ENCODE measurements at regions not wholly inside any gene's neighbourhood (a gene's known extent, or its start where the extent isn't known, plus 50 kb on each side); places are given as distances from the start of the nearest gene placed in this dataset.

GRCh38 chr5:167801999-167802398 lies 489.4 kb upstream of the WWC1 start:
- Histone ChIP-seq H3K27me3 (ENCODE audit: control insufficient read depth in 1 of 2, insufficient read depth in 2 of 2, low read length in 2 of 2) (no peaks in the 10 kb centered on the region), H3K9me3 (ENCODE audit: control insufficient read depth in 2 of 2, low read length in 2 of 2) (no peaks in the 10 kb centered on the region), H3K4me1 (ENCODE audit: control insufficient read depth, insufficient read depth, low read length) (no peaks in the 10 kb centered on the region), H3K27ac (ENCODE audit: low read length) (no peak overlapping the region), H3K9ac (ENCODE audit: low read length in 2 of 2) (no peak overlapping the region), H3K4me3 (ENCODE audit: low read length in 2 of 2) (no peak overlapping the region), H3K36me3 (ENCODE audit: control insufficient read depth in 2 of 2, insufficient read depth in 2 of 2, low read length in 2 of 2) (no peaks in the 10 kb centered on the region)

- no peaks in the 10 kb centered on the region for H3K36me3 ChIP-seq (ENCODE audit: control insufficient read depth in 2 of 2, insufficient read depth in 2 of 2, low read length in 2 of 2)
- H3K27ac ChIP-seq (ENCODE audit: low read length): no peak overlapping the region
- H3K4me1 ChIP-seq (ENCODE audit: control insufficient read depth, insufficient read depth, low read length): no peaks in the 10 kb centered on the region
- H3K9ac ChIP-seq (ENCODE audit: low read length in 2 of 2): no peak overlapping the region
- no peaks in the 10 kb centered on the region for H3K9me3 ChIP-seq (ENCODE audit: control insufficient read depth in 2 of 2, low read length in 2 of 2)
- H3K27me3 ChIP-seq (ENCODE audit: control insufficient read depth in 1 of 2, insufficient read depth in 2 of 2, low read length in 2 of 2): no peaks in the 10 kb centered on the region
- H3K4me3 ChIP-seq (ENCODE audit: low read length in 2 of 2): no peak overlapping the region
Observed at GRCh38 chr5:167802755-167803431, 488.6 kb upstream of the WWC1 start.

- no peaks in the 10 kb centered on the region for H3K27me3 ChIP-seq (ENCODE audit: control insufficient read depth in 1 of 2, insufficient read depth in 2 of 2, low read length in 2 of 2)
- H3K27ac ChIP-seq (ENCODE audit: low read length): no peak overlapping the region
- H3K9ac ChIP-seq (ENCODE audit: low read length in 2 of 2): no peak overlapping the region
- no peak overlapping the region for H3K4me3 ChIP-seq (ENCODE audit: low read length in 2 of 2)
- H3K9me3 ChIP-seq (ENCODE audit: control insufficient read depth in 2 of 2, low read length in 2 of 2): no peaks in the 10 kb centered on the region
- no peaks in the 10 kb centered on the region for H3K4me1 ChIP-seq (ENCODE audit: control insufficient read depth, insufficient read depth, low read length)
- no peaks in the 10 kb centered on the region for H3K36me3 ChIP-seq (ENCODE audit: control insufficient read depth in 2 of 2, insufficient read depth in 2 of 2, low read length in 2 of 2)
Observed at GRCh38 chr5:167804512-167805220, 486.8 kb upstream of the WWC1 start.

- Histone ChIP-seq H3K9me3 (ENCODE audit: control insufficient read depth in 2 of 2, low read length in 2 of 2) (no peaks in the 10 kb centered on the region), H3K9ac (ENCODE audit: low read length in 2 of 2) (no peak overlapping the region), H3K27ac (ENCODE audit: low read length) (no peak overlapping the region), H3K4me3 (ENCODE audit: low read length in 2 of 2) (no peak overlapping the region), H3K4me1 (ENCODE audit: control insufficient read depth, insufficient read depth, low read length) (no peaks in the 10 kb centered on the region), H3K36me3 (ENCODE audit: control insufficient read depth in 2 of 2, insufficient read depth in 2 of 2, low read length in 2 of 2) (no peaks in the 10 kb centered on the region), H3K27me3 (ENCODE audit: control insufficient read depth in 1 of 2, insufficient read depth in 2 of 2, low read length in 2 of 2) (no peaks in the 10 kb centered on the region)
Observed at GRCh38 chr5:167810573-167810972, 480.9 kb upstream of the WWC1 start.

GRCh38 chr5:167812871-167813270 lies 478.6 kb upstream of the WWC1 start:
- Histone ChIP-seq H3K27me3 (ENCODE audit: control insufficient read depth in 1 of 2, insufficient read depth in 2 of 2, low read length in 2 of 2) (no peaks in the 10 kb centered on the region), H3K9me3 (ENCODE audit: control insufficient read depth in 2 of 2, low read length in 2 of 2) (no peaks in the 10 kb centered on the region), H3K9ac (ENCODE audit: low read length in 2 of 2) (no peak overlapping the region), H3K27ac (ENCODE audit: low read length) (no peak overlapping the region), H3K4me3 (ENCODE audit: low read length in 2 of 2) (no peak overlapping the region), H3K36me3 (ENCODE audit: control insufficient read depth in 2 of 2, insufficient read depth in 2 of 2, low read length in 2 of 2) (no peaks in the 10 kb centered on the region), H3K4me1 (ENCODE audit: control insufficient read depth, insufficient read depth, low read length) (no peaks in the 10 kb centered on the region)

- Histone ChIP-seq H3K36me3 (ENCODE audit: control insufficient read depth in 2 of 2, insufficient read depth in 2 of 2, low read length in 2 of 2) (no peaks in the 10 kb centered on the region), H3K4me3 (ENCODE audit: low read length in 2 of 2) (no peak overlapping the region), H3K9me3 (ENCODE audit: control insufficient read depth in 2 of 2, low read length in 2 of 2) (no peaks in the 10 kb centered on the region), H3K27me3 (ENCODE audit: control insufficient read depth in 1 of 2, insufficient read depth in 2 of 2, low read length in 2 of 2) (no peaks in the 10 kb centered on the region), H3K9ac (ENCODE audit: low read length in 2 of 2) (no peak overlapping the region), H3K27ac (ENCODE audit: low read length) (no peak overlapping the region), H3K4me1 (ENCODE audit: control insufficient read depth, insufficient read depth, low read length) (no peaks in the 10 kb centered on the region)
Observed at GRCh38 chr5:167813389-167813788, 478.1 kb upstream of the WWC1 start.

- H3K4me3 ChIP-seq (ENCODE audit: low read length in 2 of 2): no peak overlapping the region
- H3K27ac ChIP-seq (ENCODE audit: low read length): no peak overlapping the region
- H3K9me3 ChIP-seq (ENCODE audit: control insufficient read depth in 2 of 2, low read length in 2 of 2): no peaks in the 10 kb centered on the region
- no peaks in the 10 kb centered on the region for H3K4me1 ChIP-seq (ENCODE audit: control insufficient read depth, insufficient read depth, low read length)
- H3K27me3 ChIP-seq (ENCODE audit: control insufficient read depth in 1 of 2, insufficient read depth in 2 of 2, low read length in 2 of 2): no peaks in the 10 kb centered on the region
- H3K36me3 ChIP-seq (ENCODE audit: control insufficient read depth in 2 of 2, insufficient read depth in 2 of 2, low read length in 2 of 2): no peaks in the 10 kb centered on the region
- H3K9ac ChIP-seq (ENCODE audit: low read length in 2 of 2): no peak overlapping the region
Observed at GRCh38 chr5:167814040-167814439, 477.4 kb upstream of the WWC1 start.

GRCh38 chr5:167814828-167815227 lies 476.6 kb upstream of the WWC1 start:
- Histone ChIP-seq H3K4me3 (ENCODE audit: low read length in 2 of 2) (no peak overlapping the region), H3K27me3 (ENCODE audit: control insufficient read depth in 1 of 2, insufficient read depth in 2 of 2, low read length in 2 of 2) (no peaks in the 10 kb centered on the region), H3K4me1 (ENCODE audit: control insufficient read depth, insufficient read depth, low read length) (no peaks in the 10 kb centered on the region), H3K36me3 (ENCODE audit: control insufficient read depth in 2 of 2, insufficient read depth in 2 of 2, low read length in 2 of 2) (no peaks in the 10 kb centered on the region), H3K27ac (ENCODE audit: low read length) (no peak overlapping the region), H3K9ac (ENCODE audit: low read length in 2 of 2) (no peak overlapping the region), H3K9me3 (ENCODE audit: control insufficient read depth in 2 of 2, low read length in 2 of 2) (no peaks in the 10 kb centered on the region)

GRCh38 chr5:167816354-167816753 lies 475.1 kb upstream of the WWC1 start:
- Histone ChIP-seq H3K4me3 (ENCODE audit: low read length in 2 of 2) (no peak overlapping the region), H3K27ac (ENCODE audit: low read length) (no peak overlapping the region), H3K36me3 (ENCODE audit: control insufficient read depth in 2 of 2, insufficient read depth in 2 of 2, low read length in 2 of 2) (no peaks in the 10 kb centered on the region), H3K9ac (ENCODE audit: low read length in 2 of 2) (no peak overlapping the region), H3K27me3 (ENCODE audit: control insufficient read depth in 1 of 2, insufficient read depth in 2 of 2, low read length in 2 of 2) (no peaks in the 10 kb centered on the region), H3K9me3 (ENCODE audit: control insufficient read depth in 2 of 2, low read length in 2 of 2) (no peaks in the 10 kb centered on the region), H3K4me1 (ENCODE audit: control insufficient read depth, insufficient read depth, low read length) (no peaks in the 10 kb centered on the region)

- no peak overlapping the region for H3K27ac ChIP-seq (ENCODE audit: low read length)
- no peaks in the 10 kb centered on the region for H3K4me1 ChIP-seq (ENCODE audit: control insufficient read depth, insufficient read depth, low read length)
- no peaks in the 10 kb centered on the region for H3K27me3 ChIP-seq (ENCODE audit: control insufficient read depth in 1 of 2, insufficient read depth in 2 of 2, low read length in 2 of 2)
- H3K36me3 ChIP-seq (ENCODE audit: control insufficient read depth in 2 of 2, insufficient read depth in 2 of 2, low read length in 2 of 2): no peaks in the 10 kb centered on the region
- H3K9ac ChIP-seq (ENCODE audit: low read length in 2 of 2): no peak overlapping the region
- no peaks in the 10 kb centered on the region for H3K9me3 ChIP-seq (ENCODE audit: control insufficient read depth in 2 of 2, low read length in 2 of 2)
- H3K4me3 ChIP-seq (ENCODE audit: low read length in 2 of 2): no peak overlapping the region
Observed at GRCh38 chr5:167816864-167817263, 474.6 kb upstream of the WWC1 start.

- Histone ChIP-seq H3K27ac (ENCODE audit: low read length) (no peak overlapping the region), H3K36me3 (ENCODE audit: control insufficient read depth in 2 of 2, insufficient read depth in 2 of 2, low read length in 2 of 2) (no peaks in the 10 kb centered on the region), H3K9me3 (ENCODE audit: control insufficient read depth in 2 of 2, low read length in 2 of 2) (peaks cover 0 to 2% of the 10 kb centered on the region in 2 donors), H3K4me1 (ENCODE audit: control insufficient read depth, insufficient read depth, low read length) (no peaks in the 10 kb centered on the region), H3K4me3 (ENCODE audit: low read length in 2 of 2) (no peak overlapping the region), H3K27me3 (ENCODE audit: control insufficient read depth in 1 of 2, insufficient read depth in 2 of 2, low read length in 2 of 2) (no peaks in the 10 kb centered on the region), H3K9ac (ENCODE audit: low read length in 2 of 2) (no peak overlapping the region)
Observed at GRCh38 chr5:167819406-167819805, 472.0 kb upstream of the WWC1 start.

All from stomach smooth muscle (tissue), 2 donors.